ENCODE measurements at regions not wholly inside any gene's neighbourhood (a gene's known extent, or its start where the extent isn't known, plus 50 kb on each side); places are given as distances from the start of the nearest gene placed in this dataset.

- DNase-seq, result no peak
Observed at GRCh38 chr18:40388121-40388520, 1566.9 kb upstream of the PIK3C3 start.

- DNase-seq, result no peak
Observed at GRCh38 chr18:40387130-40387787, 1567.8 kb upstream of the PIK3C3 start.

GRCh38 chr18:40382197-40382596, 1572.8 kb upstream of the PIK3C3 start:
- no peak for DNase-seq

GRCh38 chr18:40380686-40381439, 1574.2 kb upstream of the PIK3C3 start:
- no peak for DNase-seq

GRCh38 chr18:40375837-40376236, 1579.2 kb upstream of the PIK3C3 start:
- no peak for DNase-seq

GRCh38 chr18:40371673-40372072, 1583.4 kb upstream of the PIK3C3 start:
- DNase-seq, result no peak

- DNase-seq, result no peak
Observed at GRCh38 chr18:40367576-40367975, 1587.5 kb upstream of the PIK3C3 start.

GRCh38 chr18:40366521-40366920, 1588.5 kb upstream of the PIK3C3 start:
- DNase-seq, result no peak

GRCh38 chr18:40365526-40365925, 1589.5 kb upstream of the PIK3C3 start:
- no peak for DNase-seq

GRCh38 chr18:40360558-40360957, 1594.5 kb upstream of the PIK3C3 start:
- DNase-seq, result no peak

GRCh38 chr18:40357536-40357935, 1597.5 kb upstream of the PIK3C3 start:
- DNase-seq, result no peak

GRCh38 chr18:40356168-40356567, 1598.9 kb upstream of the PIK3C3 start:
- DNase-seq, result no peak

GRCh38 chr18:40355726-40356125, 1599.3 kb upstream of the PIK3C3 start:
- no peak for DNase-seq

GRCh38 chr18:40348196-40348595, 1606.8 kb upstream of the PIK3C3 start:
- DNase-seq, result no peak

- DNase-seq, result no peak
Observed at GRCh38 chr18:40347261-40347660, 1607.8 kb upstream of the PIK3C3 start.

GRCh38 chr18:40346146-40346545, 1608.9 kb upstream of the PIK3C3 start:
- no peak for DNase-seq

GRCh38 chr18:40341701-40342100, 1613.3 kb upstream of the PIK3C3 start:
- DNase-seq, result no peak

GRCh38 chr18:40338284-40338683, 1616.8 kb upstream of the PIK3C3 start:
- DNase-seq, result no peak

- no peak for DNase-seq
Observed at GRCh38 chr18:40326985-40327384, 1628.0 kb upstream of the PIK3C3 start.

GRCh38 chr18:40325988-40326387, 1629.0 kb upstream of the PIK3C3 start:
- no peak for DNase-seq

- no peak for DNase-seq
Observed at GRCh38 chr18:40314199-40314598, 1640.8 kb upstream of the PIK3C3 start.

GRCh38 chr18:40313030-40313642, 1641.9 kb upstream of the PIK3C3 start:
- DNase-seq, result no peak

- DNase-seq, result no peak
Observed at GRCh38 chr18:40307627-40308026, 1647.4 kb upstream of the PIK3C3 start.

- DNase-seq, result no peak
Observed at GRCh38 chr18:40296717-40297413, 1658.2 kb upstream of the PIK3C3 start.

Measured in NCI-H1105 treated with DMSO at 0.1 percent for 48 hours (cell line).